Thyroid gland (tissue), 4 donors: ENCODE measurements at regions not wholly inside any gene's neighbourhood (a gene's known extent, or its start where the extent isn't known, plus 50 kb on each side); places are given as distances from the start of the nearest gene placed in this dataset.
"Not testable (repeated sequence)": the region's sequence is repeated elsewhere in the genome, so short reads cannot be mapped to it uniquely, and the experiment has no call there.

ENCODE experiments used
- CTCF ChIP-seq, 6 experiments: fragments of 200-600 bp in 3 of 6; fragments of 450-650 bp in 3 of 6; sonication (generic) in 3 of 6; IDR thresholded peaks; one replicate each; pipeline ENCODE4 v1.5.1; 2016 to 2019; ENCODE audit warnings: antibody characterized with exemption in 6 of 6, mild to moderate bottlenecking in 2 of 6, inconsistent platforms in 1 of 6, moderate library complexity in 1 of 6
- POLR2A ChIP-seq, 2 donors: fragments of 450-650 bp; IDR thresholded peaks; one replicate each; pipeline ENCODE4 v1.6.1; 2017; ENCODE audit warnings: antibody characterized with exemption in 2 of 2, mild to moderate bottlenecking in 2 of 2, moderate library complexity in 1 of 2

- TF ChIP-seq POLR2A, CTCF (IDR thresholded peaks at IDR 0.05): not testable (repeated sequence)
These were observed 86.6 kb upstream of the FRMD4A start for GRCh38 chr10:14417336-14417735.
